ENCODE measurements at regions not wholly inside any gene's neighbourhood (a gene's known extent, or its start where the extent isn't known, plus 50 kb on each side); places are given as distances from the start of the nearest gene placed in this dataset.

DNA sequence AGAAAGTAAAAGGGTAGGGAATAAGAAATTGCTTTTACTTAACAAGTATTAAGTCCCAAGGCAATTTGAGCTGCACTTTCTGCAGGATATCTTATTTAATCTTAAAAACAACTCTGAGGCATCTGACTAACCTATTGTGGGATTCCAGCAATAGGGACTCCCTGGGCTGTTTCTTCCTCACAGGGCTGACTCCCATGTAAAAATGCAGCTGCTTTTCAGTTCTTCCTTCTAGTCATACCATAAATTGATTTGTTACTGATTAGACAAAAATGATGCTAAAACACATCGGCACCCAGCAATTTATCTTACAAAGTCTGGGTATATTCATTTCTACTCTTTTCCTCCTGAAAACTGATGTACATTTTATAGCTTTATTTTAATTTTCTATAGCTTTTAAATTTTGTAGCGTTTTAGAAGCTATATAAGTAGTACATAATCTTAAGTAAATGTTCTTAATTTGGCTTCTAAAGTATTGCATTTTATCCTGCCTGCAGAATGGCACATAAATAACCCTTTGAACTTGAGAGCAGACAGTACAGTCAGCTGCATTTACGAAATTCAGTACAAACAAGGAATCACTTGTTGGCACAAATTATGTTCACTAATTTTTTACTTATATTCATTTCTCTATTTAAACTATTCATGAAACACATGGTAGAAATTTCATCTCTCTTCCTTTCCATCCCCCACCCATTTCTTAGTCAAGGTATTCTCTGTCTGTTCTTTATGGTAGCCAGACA, 102.4 kb upstream of the FRY start:
- no peak for DNase-seq (ENCODE audit: low spot score)

DNA sequence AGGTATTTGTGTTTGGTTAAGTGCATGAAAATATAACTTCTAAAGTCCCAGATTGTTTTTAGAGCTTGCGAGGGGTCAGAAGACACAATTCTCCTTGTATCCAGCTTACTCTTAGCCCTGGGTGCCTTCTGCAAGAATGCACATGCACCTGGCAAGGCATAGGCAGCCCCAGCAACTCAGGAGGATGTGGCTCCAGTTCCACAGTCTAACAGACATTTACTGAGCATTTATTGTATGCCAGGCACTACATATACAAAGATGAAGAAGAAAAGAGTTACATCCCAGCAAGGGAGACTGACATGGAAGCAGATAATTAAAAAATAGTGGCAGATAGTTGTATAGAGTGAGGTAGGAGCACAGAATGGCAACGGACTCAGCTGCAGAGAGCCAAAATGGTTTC, 101.1 kb upstream of the FRY start:
- no peak for DNase-seq (ENCODE audit: low spot score)

DNA sequence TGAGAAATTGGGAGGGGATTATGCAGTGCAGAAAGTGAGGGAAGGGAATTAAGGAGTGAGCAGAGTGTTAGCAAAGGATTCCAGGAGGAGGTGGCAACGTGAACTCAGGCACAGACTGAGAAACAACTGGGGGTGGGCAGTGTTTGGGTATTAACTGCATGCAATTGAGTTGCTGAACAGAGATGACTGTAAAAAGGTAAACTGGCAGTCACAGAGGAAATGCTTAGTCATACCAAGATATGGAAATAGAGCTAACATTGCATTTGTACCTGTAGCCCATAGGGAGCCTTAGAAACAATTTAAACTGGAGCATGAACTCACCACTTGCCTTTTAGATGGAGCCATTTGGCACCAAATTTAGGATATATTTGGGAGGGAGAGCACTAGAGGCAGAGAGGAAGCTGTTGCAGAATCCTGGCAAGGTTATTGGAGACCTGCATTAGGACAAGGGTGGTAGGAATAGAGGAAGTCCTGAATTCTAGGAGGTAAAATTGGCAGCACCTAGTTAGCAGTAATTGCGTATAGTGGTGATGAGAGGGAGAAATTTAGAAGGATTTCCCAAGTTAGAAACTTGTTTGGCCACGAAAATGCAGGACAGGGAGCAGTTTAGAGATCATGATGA, 100.6 kb upstream of the FRY start:
- no peak for DNase-seq (ENCODE audit: low spot score)

DNA sequence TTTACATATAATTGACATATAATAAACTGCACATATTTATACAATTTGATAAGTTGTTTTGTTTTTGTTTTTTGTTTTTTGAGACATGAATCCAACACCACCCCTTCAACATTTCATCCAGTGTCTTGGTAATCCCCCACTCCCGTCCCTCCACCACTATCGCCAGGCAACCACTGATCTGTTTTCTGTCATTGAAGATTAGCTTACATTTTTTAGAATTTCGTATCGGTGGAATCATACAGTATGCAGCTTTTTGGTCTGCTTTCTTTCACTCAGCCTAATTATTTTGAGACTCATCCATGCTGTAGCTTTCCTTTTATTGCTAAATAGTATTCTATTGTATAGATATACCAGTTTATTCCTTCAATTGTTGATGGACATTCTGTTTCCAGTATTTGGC, 94.1 kb upstream of the FRY start:
- no peak for DNase-seq (ENCODE audit: low spot score)

DNA sequence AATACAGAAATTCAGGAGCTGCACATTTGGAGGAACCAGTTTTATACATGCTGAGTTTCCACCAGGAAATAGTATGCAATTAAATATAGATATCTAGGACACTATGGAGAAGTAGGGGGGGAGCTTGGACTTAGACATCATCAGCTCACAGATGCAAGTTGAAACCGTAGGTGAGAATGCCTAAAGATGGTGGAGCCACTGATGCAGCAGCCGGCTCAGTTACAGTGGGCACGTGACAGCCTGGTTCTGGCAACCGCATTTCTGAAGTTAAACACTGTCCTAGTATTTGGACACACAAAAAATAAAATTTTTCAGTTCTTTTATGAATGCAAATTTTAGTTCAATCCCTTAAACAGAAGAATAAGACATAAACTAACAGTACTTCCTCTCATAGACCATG, 91.5 kb upstream of the FRY start:
- DNase-seq (ENCODE audit: low spot score): no peak

DNA sequence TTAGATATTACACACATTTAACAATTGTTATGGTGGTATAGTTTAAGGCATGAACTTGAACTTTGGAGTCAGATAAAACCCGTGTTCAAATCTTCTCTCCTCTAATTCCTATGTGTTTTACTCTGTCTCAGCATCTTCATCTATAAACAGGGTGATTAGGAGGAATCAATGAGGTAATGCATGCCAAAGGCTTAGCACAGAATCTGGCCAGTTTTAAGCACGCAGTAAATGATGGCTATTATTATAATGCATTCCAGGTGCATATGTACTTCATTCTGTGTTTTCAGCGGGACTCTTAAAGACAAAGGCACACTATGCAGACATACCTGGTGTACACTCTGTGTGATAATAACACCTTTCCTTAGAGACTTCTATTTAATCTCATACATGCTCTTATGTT, 88.0 kb upstream of the FRY start:
- no peak for DNase-seq (ENCODE audit: low spot score)

DNA sequence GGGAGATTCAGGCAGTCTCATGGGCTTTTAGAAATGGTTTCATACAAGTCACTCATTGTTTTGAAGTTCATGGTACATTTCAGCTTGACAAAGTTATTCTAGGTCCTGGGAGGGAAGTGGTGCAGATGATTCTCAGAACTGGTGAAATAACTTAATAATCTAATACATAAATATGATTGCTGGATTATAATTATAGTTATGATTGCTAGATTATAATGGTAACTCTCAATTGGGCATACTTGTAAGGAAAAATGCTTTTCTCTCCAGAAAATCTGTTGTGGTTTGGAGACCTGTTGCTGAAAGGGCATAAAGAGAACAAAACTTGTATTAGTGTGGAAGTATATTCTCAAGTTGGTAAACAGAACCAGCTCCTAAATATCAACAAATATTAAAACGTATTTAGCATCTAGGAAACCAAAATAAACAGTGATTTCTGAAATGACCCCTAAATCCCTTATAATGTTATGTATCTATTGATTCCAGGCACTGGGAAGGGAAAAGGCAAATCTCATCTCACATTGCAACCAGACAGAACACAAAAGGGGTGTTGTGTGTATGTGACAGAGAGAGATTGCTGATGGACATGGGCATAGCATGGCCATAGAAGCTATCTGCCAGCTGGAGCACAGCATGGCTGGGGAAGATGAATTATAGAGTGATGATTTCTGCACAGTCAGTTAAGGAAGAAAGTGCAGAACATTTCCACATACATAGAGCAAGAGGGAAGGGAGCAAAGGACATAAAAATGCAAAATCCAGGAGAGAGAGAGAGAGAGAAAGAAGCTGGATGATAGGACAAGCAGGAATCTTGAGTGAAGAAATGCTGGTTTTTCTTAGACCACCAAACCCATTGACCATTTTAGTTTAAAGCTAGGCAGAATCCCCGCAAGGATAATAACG, 87.1 kb upstream of the FRY start:
- DNase-seq (ENCODE audit: low spot score): no peak

DNA sequence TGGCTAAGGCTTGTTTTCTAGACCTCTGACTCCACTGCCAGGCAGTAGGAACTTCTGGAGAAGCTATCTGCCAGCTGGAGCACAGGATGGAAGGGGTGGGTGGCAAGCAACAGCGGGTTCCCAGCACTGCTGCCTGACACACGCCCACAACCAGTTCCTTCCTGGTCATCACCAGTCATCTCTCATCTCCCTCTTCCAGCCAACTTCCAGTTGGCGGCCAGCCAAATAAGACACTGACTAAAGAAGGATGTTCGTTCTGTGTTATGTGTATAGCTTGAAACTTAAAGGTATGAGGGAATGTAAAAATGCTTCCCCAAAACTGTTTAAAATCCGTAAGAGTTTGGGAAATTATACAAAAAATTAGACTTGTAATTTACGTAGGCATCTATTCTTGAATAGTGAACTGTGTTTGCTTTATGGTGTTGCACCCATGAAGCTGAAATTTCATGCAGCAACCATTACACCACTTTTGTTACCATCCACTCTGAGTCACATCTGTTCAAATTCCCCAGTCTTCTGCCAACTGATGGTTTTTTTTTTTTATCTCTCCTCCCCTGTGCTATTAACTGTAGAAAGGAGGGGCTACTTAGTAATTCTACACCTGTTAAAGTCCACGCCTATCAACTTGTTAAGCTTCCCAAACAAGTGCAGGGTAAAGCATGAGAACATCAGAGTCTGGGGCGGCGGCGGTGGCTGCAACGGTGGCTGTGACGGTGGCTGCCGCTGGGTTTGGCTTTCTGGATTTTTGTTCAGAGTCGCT, 86.2 kb upstream of the FRY start:
- DNase-seq (ENCODE audit: low spot score): no peak

DNA sequence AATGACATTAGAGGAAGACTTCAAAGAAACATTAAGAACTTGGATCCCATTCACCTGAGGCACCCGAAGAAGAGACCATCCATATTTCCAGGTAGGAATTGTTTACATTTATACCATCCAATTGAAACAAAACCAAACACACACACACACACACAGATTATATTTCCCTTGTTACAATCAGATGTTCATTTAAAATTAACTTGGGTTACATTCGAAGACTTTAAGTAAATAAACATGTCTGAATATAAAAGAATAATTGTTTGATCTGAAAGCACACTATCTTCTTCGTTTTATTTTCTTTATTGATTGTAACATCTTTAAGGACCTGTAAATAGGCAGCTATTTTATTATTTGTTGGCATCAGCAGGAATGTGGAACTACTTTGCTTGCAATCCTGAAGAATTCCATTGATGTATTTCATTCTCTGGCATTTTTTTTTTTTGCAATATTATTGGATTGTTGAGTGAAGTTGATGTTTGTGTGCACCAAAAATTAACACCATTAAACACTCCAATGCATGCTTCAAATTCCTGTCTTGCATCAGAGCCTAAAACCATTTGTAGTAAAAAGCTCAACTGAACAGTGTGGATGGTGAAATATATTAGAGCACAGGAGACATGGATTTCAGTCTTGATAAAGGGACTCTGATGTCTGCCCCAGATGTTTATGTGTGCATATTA, 85.3 kb upstream of the FRY start:
- no peak for DNase-seq (ENCODE audit: low spot score)

DNA sequence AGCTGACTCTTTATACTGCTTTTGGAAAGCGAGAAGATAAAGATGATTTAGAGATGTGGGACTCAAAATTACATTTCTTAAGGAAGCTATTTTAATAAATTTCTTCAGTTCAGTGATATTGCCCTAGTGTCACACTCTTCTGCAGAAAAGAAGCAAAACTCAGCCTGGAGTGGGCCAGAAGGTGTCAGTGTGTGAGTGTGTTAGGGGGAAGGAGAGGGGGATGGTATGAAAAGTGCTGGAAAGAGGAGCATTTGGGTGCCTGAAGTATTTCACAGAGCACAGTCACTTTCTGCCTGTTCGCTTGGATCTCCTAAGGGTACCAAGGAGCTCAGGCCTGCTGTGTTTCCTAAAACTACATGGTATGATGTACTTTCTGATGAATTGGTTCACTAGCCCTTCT, 84.5 kb upstream of the FRY start:
- no peak for DNase-seq (ENCODE audit: low spot score)

DNA sequence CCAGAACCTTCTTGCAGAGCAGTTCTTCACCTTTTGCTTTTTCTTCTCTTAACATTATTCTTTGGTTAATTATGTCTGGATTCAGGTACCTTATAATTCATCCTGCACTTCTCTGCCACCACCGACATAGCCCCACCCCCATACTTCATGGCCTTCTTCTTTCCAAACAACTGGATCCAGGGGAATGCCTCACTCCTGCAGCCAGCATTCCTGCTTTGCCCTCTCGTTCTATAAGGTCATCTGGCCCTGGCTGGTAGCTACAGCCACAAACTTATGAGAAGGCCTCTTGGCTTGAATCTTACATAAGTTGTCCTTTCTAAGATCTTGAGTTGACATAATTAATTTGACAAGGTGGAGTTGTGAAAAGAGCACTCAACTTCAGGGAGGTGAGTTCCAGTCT, 84.1 kb upstream of the FRY start:
- no peak for DNase-seq (ENCODE audit: low spot score)

DNA sequence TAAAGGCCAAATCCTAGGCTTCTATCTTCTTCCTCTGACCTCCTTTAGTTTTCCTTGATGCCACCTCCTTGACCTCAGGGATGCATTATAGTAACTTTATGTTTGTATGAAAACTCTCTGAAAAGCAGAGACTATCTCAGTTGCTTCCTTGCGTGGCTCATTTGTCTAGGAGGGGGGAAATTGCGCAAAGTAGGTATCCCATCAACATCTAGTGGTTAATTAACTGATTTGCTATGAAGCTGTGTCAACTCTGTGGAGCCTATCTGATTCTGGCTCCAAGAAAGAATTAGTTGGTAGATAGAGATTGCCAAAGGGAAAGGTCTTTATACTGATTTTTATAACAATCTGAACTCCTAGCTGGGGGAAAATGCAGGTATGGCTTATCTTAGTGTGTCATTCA, 82.1 kb upstream of the FRY start:
- no peak for DNase-seq (ENCODE audit: low spot score)

DNA sequence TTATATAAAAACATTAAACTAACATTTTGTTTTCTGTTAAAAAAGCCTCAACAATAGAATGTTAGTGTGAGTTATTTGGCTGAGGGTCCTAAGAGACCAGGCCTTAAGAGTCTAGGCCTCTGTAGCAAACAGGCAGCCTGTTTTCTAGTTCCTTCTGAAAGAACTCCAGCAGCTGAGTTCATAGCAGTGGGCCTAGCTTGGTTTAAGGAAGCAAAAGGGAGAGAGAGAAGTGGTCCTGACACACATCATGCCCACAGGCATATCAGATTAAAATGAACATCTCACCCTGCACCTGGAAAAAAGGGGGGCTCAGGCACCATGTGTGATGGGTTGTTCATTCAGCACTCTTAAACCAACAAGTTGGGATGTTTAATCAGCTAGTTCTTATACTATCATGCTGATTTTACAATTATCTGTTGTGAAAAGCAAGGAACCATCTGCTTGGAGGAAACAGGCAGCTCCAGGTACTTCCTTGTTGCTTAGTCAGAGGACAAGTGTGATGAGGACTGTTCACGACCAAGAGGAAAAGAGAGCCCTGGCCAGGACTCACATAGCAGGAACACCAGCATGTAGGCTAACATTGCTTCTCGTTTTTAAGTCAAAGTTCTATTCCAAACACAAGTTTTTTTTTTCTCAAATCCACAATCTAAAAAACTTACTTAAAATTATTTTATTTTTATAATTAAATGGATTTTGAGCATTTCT, 81.3 kb upstream of the FRY start:
- DNase-seq (ENCODE audit: low spot score): no peak

DNA sequence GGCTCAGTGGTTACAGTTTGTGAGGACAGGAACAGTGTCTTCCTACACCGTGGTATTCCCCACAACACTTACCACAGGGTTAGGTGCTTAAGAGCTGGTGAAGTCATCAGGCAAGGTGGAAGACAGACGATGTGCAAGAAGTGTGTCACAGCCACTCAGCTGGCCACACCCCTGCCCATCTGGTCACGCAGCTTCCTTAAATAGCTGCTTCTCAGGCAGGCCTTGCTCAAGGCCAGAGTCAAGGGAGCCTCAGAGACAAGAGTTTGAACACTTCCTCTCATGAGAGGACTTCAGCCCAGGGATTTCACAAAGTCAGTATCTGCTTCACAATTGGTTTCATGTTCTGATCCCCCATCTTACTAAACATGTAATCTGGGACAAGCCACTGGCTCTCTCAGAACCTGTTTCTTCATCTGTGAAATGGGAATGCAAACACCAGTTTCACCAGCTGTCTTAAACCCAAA, 80.3 kb upstream of the FRY start:
- no peak for DNase-seq (ENCODE audit: low spot score)

DNA sequence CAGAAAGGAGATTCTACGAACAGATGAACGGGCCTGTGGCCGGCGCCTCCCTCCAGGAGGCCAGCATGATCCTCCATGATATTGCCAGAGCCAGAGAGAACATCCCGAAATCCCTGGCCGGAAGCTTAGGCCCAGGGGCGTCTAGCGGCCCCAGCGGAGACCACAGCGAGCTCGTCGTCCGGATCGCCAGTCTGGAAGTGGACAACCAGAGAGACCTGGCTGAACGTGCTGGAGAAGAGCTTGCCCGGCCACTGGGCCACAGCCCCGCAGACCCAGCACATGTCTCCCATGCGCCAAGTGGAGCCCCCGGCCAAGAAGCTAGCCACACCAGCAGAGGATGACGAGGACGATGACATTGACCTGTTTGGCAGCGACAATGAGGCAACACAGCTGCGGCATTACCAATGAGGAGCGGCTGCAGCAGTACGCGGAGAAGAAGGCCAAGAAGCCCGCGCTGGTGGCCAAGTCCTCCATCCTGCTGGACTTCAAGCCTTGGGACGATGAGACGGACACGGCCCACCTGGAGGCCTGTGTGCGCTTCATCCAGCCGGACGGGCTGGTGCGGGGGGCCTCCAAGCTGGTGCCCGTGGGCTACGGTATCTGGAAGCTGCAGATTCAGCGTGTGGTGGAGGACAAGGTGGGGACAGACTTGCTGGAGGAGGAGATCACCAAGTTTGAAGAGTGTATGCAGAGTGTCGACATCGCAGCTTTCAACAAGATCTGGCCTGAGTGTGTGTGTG, 78.8 kb upstream of the FRY start:
- DNase-seq (ENCODE audit: low spot score): no peak

DNA sequence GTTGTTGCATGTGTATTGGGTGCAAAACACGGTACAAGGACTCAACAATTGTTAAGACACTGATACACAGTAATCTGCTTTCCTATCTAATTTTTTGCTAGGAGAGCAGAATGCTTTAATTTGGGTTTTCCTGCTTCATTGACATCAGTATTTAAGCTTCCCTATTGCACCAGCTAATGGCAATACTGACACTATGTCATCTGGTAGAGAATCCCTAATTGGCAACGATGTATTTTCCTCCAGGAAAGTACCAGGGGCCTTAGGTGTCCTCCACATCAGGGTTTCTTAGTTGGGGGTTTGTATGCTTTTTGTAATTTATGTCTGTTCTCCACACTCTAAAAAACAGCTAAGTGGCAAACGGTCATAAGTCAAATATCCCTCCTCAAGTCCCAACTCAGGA, 76.5 kb upstream of the FRY start:
- DNase-seq (ENCODE audit: low spot score): no peak

DNA sequence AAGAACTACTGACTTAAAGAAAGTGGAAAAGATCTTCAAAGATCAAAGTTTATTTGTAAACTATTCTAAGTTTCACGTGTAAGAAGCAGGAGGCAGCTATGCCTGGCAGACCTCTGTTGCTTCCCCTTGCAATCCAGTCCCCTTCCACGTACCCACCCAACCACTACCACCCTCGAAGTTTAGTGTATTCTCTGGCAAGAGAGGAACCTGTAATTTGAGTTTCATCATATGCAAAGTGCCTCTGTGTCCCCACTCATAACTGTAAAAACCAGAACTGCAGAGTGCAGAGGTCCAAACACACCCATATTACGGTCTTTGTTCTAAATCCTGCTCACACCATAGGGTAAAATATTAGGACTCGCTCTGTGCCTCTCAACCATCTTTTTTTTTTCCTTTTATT, 75.8 kb upstream of the FRY start:
- no peak for DNase-seq (ENCODE audit: low spot score)

DNA sequence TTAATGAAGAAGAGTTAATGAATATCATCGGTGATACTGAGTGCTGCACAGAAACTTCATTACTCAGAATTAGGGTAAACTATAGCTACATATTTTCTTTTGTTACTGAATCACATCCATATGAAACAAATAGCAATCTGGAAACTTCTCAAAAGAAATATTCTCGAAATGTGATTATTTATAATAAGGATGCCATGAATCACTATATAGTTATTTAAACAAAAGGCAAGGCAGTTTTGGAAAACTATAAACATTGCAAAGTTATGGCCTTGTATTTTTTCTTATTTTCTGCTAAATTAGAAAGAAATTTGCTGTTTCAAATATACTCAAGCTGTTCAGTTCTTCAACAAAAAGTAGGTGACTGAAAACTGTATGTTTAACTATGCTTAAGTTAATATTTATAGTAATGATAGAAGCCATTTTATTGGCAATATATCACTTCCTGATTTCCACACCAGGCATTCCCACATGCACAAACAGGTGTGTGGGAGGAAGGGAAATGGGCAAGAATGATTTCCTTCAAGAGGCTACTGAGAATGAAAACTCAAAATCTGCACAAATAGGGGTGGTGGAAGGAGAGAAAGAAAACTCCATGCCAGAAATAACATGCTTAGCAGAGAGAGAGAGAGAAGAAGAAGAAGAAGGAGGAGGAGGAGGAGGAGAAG, 74.5 kb upstream of the FRY start:
- DNase-seq (ENCODE audit: low spot score): no peak

DNA sequence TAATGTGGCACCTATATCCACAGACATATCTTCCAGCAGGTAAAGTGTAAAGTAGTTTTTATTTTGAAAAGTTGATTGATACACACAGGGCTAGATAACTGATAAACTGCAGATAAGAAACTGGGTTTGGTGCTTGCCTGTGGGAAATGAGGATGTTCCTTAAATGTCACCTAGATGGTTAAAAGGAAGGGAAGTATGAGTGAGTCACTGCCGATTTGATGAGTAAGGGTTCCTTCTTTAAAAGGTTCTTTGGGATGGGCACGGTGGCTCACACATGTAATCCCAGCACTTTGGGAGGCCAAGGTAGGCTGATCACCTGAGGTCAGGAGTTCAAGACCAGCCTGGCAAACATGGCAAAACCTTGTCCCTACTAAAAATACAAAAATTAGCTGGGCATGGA, 73.8 kb upstream of the FRY start:
- DNase-seq (ENCODE audit: low spot score): no peak
